Activated naive CD4-positive, alpha-beta T cell treated with anti-CD3 and anti-CD28 coated beads, Interleukin-2, amount 50 U/mL, for 24 hours (primary cell): ENCODE measurements at regions not wholly inside any gene's neighbourhood (a gene's known extent, or its start where the extent isn't known, plus 50 kb on each side); places are given as distances from the start of the nearest gene placed in this dataset.

Experiments used
- H3K27ac Mint-ChIP-seq: one replicate; pipeline ENCODE4 v1.8.0; 2021; ENCODE audit warnings: mild to moderate bottlenecking, mixed read lengths
- H3K27me3 Mint-ChIP-seq: one replicate; pipeline ENCODE4 v1.8.0; 2021; ENCODE audit warnings: mixed read lengths
- H3K36me3 Mint-ChIP-seq: one replicate; pipeline ENCODE4 v1.8.0; 2021; ENCODE audit warnings: mixed read lengths
- H3K4me1 Mint-ChIP-seq: one replicate; pipeline ENCODE4 v1.8.0; 2021; ENCODE audit warnings: mixed read lengths
- H3K4me3 Mint-ChIP-seq: one replicate; pipeline ENCODE4 v1.8.0; 2021; ENCODE audit warnings: mild to moderate bottlenecking, mixed read lengths
- H3K9me3 Mint-ChIP-seq: one replicate; pipeline ENCODE4 v1.8.0; 2021; ENCODE audit warnings: mixed read lengths

DNA sequence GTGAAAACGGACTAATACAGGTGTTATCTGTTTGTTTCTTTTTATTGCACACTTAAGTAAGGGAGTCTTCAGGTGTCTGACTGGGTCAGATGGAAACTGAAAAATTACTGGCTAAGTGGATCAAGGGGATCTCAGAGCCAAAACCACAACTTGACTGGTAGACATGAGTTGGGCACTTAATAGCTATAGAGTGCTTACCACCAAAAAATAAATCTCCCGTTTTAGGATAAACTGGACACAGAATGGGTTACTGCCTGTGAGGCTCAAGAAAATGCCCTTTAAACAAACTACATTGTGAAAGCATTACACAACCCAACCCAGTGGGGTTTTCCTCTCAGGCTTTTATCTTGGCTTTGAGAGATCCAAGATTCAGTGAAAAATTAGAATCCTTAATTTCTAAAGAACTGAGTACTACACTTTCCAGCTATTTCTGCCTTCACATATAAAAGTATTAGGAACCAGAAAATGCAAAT is 134.0 kb upstream of the LYPLAL1 start:
- H3K4me3 Mint-ChIP-seq = no peak overlapping the region
- peaks cover 2% of the 10 kb centered on the region for H3K27me3 Mint-ChIP-seq
- no peak overlapping the region for H3K27ac Mint-ChIP-seq
- H3K9me3 Mint-ChIP-seq = no peaks in the 10 kb centered on the region
- no peaks in the 10 kb centered on the region for H3K4me1 Mint-ChIP-seq
- H3K36me3 Mint-ChIP-seq = no peaks in the 10 kb centered on the region

DNA sequence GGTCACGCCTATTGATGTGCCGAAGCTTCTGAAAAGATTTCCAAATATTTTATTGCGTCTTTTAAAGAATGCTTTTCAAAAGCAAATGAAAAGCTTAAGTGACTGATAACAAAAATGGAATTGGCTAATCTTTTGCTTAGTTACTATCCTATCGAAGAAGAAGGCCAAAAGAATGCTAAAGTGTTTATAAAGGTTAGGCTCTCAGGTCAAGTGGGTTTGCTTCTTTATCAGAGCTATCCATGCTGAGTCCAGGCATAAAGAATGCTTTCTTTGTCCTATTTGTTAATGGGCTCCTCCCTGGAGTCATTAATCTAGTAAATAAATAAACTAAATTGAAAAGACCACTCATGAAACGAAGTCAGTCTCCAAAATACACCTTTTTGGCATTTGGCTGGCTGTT is 133.4 kb upstream of the LYPLAL1 start:
- no peaks in the 10 kb centered on the region for H3K4me1 Mint-ChIP-seq
- no peak overlapping the region for H3K4me3 Mint-ChIP-seq
- H3K27me3 Mint-ChIP-seq = peaks cover 2% of the 10 kb centered on the region
- H3K36me3 Mint-ChIP-seq = no peaks in the 10 kb centered on the region
- H3K9me3 Mint-ChIP-seq = no peaks in the 10 kb centered on the region
- H3K27ac Mint-ChIP-seq = no peak overlapping the region

DNA sequence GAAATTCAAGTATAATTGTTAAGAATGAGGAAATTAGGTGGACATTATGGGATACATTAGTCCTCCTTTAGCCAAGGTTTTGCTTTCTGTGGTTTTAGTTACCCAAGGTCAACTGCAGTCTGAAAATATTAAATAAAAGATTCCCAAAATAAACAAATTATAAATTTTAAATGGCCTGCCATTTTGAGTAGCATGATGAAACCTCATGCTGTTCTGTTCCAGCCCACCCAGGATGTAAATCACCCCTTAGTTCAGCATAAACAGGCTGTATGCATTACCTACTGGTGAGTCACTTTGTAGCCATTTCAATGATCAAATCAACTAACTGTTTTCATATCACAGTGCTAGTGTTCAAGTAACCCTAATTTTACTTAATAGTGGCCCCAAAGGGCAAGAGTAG is 132.5 kb upstream of the LYPLAL1 start:
- Mint-ChIP-seq H3K9me3 (no peaks in the 10 kb centered on the region), H3K36me3 (no peaks in the 10 kb centered on the region), H3K4me3 (no peak overlapping the region), H3K27me3 (peaks cover 2% of the 10 kb centered on the region), H3K27ac (no peak overlapping the region), H3K4me1 (no peaks in the 10 kb centered on the region)

DNA sequence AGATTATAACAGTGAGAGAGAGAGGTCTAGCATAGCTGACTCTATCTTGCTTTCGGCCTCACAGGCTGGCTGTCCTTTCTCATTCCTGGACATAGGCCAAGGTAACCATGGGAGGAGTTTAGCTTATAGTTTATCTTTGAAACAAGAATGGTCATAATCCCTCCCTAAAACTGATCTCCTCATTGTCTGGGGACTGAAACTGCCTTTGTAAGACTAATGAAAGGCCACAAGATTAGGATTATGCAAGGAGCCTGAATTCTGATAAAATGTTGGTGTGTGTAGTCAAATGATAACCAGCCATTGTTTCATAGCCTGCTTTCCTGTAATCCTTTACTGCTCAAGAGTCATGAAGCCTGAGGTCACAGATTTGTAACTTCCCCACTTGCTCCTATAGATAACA is 131.9 kb upstream of the LYPLAL1 start:
- H3K27ac Mint-ChIP-seq = no peak overlapping the region
- H3K4me3 Mint-ChIP-seq = no peak overlapping the region
- H3K9me3 Mint-ChIP-seq = no peaks in the 10 kb centered on the region
- H3K27me3 Mint-ChIP-seq = peaks cover 2% of the 10 kb centered on the region
- H3K36me3 Mint-ChIP-seq = no peaks in the 10 kb centered on the region
- no peaks in the 10 kb centered on the region for H3K4me1 Mint-ChIP-seq

DNA sequence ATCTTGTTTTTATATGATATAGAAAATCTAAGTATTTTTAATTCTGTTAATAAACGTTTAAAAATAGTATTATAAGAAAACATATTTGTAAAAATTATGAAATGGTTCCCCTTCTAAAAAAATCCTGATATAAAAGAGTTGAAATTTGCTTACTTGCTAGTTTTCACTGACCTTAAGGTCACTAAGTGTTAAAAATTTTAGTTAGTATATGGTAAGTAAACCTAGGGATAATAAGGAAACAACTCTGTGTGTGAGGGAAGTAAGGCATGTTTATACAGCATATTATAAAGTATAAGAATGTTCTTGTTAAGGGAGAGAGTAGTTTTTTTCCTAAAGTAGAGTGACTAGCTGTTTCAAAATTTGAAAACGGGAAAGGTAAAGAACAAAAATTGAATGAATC is 130.9 kb upstream of the LYPLAL1 start:
- H3K36me3 Mint-ChIP-seq = no peaks in the 10 kb centered on the region
- no peaks in the 10 kb centered on the region for H3K4me1 Mint-ChIP-seq
- H3K4me3 Mint-ChIP-seq = no peak overlapping the region
- peaks cover 2% of the 10 kb centered on the region for H3K27me3 Mint-ChIP-seq
- no peak overlapping the region for H3K27ac Mint-ChIP-seq
- no peaks in the 10 kb centered on the region for H3K9me3 Mint-ChIP-seq

DNA sequence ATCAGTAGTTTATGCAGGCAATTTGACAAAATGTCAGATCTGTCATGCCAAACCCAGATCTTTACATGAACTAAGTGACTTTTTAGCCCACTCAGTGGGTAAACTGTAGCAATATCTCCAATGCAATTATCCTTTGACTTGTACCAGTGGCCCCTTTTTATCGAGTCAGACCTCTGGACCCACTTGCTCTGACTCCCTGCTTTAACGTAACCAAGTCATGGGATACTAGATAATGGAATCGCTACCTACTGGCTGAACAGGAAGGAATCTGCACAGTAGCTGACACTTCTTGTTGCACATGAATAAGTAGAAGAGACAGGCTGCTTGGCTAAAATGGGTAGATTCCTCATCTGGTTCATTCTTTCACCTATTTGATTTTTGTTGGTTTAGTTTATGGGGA is 128.4 kb upstream of the LYPLAL1 start:
- H3K4me1 Mint-ChIP-seq = no peaks in the 10 kb centered on the region
- no peak overlapping the region for H3K4me3 Mint-ChIP-seq
- H3K27ac Mint-ChIP-seq = no peak overlapping the region
- H3K27me3 Mint-ChIP-seq = no peaks in the 10 kb centered on the region
- no peaks in the 10 kb centered on the region for H3K36me3 Mint-ChIP-seq
- H3K9me3 Mint-ChIP-seq = no peaks in the 10 kb centered on the region

DNA sequence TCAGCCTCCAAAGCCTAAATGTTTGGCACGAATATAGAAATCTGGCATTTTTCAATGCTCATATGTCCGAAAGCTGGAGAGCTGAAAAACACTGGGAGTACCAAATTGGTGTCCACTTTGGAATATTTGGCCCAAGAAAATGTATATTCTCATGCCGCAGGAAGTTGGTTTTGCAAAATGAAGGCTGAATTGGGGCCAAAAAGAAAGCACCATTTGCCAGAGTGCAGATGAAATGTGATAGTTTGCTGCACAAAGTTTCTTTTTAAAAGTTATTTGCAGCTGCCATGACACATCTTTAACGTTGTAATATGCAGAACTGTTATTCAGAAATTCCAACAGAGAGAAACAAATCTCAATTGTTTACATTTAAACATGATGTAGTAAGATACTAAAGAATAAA is 124.2 kb upstream of the LYPLAL1 start:
- H3K9me3 Mint-ChIP-seq = no peaks in the 10 kb centered on the region
- H3K36me3 Mint-ChIP-seq = no peaks in the 10 kb centered on the region
- no peak overlapping the region for H3K27ac Mint-ChIP-seq
- H3K27me3 Mint-ChIP-seq = no peaks in the 10 kb centered on the region
- H3K4me3 Mint-ChIP-seq = no peak overlapping the region
- H3K4me1 Mint-ChIP-seq = no peaks in the 10 kb centered on the region

DNA sequence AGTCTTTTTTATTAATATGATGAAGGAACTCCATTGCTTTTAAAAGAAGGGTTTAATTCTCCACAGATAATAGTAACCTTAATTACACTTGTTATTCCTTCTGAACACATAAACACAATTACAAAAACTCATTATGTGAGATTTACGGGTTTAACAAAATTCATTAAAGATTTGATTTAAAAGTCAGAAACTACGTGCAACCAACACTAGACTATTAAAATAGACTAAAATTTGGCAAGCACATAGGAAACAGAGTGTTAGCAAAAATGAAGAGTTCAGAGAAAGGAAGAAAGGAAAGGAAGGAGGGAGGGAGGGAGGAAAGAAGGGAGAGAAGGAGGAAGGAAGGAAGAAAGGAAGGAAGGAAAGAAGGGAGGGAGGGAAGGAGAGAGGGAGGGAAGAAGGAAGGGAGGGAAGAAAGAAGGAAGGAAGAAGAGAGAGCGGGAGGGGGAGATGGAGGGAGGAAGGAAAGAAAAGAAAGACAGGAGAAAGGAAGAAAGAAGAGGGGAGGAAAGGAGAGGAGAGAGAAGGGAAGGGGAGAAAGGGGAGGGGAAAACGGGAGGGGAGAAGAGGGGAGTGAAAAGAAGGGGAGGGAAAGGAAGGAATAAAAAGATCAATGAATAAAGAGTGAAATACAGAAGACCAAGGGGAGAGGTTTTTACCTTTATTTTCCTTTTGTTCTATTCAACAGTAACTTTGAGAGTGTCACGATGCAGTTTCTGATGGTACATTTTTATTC is 123.4 kb upstream of the LYPLAL1 start:
- H3K9me3 Mint-ChIP-seq = no peaks in the 10 kb centered on the region
- H3K4me3 Mint-ChIP-seq = no peak overlapping the region
- no peaks in the 10 kb centered on the region for H3K27me3 Mint-ChIP-seq
- no peaks in the 10 kb centered on the region for H3K4me1 Mint-ChIP-seq
- no peak overlapping the region for H3K27ac Mint-ChIP-seq
- no peaks in the 10 kb centered on the region for H3K36me3 Mint-ChIP-seq

DNA sequence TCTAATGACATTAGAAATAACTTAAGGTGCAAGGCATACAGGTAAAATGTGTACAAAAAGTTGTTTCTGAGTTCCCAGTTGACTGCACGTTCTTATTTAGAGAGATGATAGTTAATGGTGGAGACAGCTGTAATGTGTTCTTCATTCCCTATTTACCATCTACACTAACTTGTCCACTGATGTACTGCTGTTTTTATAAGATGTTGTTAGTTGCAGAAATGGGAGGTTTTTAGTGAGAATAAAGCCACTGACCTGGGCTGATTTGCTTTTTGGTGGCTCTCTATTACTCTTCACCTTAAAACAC is 122.9 kb upstream of the LYPLAL1 start:
- Mint-ChIP-seq H3K27ac (no peak overlapping the region), H3K9me3 (no peaks in the 10 kb centered on the region), H3K4me3 (no peak overlapping the region), H3K27me3 (peaks cover 2% of the 10 kb centered on the region), H3K36me3 (no peaks in the 10 kb centered on the region), H3K4me1 (no peaks in the 10 kb centered on the region)

DNA sequence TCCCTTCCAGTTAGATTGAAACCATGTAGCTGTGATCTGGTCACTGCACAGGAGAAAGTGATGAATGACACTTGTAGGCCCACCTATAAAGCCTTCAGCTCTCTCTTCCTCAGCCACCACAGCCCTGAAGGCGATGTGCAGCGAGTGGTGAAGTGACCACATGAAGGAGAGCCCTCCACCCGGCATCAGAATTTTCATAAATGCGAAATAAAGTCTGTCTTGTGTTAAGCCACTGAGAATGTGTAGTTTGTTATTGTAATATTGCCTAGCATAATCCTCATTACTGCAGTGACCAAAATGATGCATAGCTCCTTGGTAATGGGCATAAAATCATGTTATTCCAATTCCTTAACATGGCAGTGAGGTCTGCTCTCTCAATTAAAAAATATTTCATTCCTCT is 122.1 kb upstream of the LYPLAL1 start:
- Mint-ChIP-seq H3K4me3 (no peak overlapping the region), H3K27me3 (peaks cover 2% of the 10 kb centered on the region), H3K9me3 (no peaks in the 10 kb centered on the region), H3K27ac (no peak overlapping the region), H3K36me3 (no peaks in the 10 kb centered on the region), H3K4me1 (no peaks in the 10 kb centered on the region)

DNA sequence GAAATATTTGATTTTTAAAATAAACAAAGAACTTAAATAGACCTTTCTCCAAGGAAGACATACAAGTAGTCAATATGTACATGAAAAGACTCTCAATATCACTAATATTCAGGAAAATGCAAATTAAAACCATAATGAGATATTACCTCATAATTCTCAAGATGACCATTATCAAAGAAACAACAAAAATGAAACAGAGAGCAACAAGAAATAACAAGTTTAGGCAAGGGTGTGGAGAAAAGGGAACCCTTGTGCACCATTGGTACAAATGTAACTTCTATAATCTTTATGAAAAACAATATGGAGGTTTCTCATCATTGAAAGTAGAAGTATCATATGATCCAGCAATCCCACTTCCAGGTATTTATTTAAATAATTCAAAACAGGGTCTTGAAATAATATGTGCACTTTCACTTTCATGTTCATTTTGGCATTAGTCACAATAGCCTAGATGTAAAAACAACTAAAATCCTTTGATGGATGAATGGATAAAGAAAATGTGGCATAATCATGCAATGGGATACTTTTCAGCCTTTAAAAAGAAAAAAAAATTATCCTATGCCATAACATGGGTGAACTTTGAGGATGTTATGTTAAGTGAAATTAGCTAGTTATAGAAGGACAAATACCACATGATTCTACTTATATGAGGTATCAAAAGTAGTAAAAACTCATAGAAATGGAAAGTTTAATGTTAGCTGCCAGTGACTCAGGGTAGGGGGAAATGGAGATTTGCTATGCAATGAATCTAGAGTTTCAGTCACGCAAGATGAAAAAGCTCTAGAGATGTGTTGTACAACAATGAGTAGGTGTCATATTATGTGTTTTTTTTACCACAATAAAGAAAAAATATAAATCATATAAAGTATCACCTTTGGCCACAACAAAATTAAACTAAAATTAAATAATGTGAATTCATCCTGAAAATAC is 114.5 kb upstream of the LYPLAL1 start:
- Mint-ChIP-seq H3K27ac (peak overlapping the region; percentile 15), H3K4me3 (no peak overlapping the region), H3K36me3 (no peaks in the 10 kb centered on the region), H3K9me3 (no peaks in the 10 kb centered on the region), H3K27me3 (peaks cover 2% of the 10 kb centered on the region), H3K4me1 (no peaks in the 10 kb centered on the region)

DNA sequence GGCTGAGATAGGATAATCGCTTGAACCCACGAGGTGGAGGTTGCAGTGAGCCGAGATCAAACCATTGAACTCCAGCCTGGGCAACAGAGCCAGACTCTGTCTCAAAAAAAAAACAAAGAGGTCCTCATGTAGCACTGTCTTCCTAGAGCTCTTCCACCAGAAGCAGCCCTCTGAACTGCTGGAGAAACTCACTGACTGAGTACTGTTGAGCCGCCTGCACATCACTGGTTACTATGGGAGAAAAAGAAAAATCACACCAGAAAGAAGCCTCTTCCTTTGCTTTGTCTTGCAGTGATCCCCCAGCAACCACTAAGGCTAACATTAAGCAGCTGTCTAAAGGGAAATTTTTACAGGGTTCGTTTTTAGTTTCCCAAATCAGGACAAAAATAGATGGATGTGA is 112.9 kb upstream of the LYPLAL1 start:
- Mint-ChIP-seq H3K4me3 (no peak overlapping the region), H3K27me3 (no peaks in the 10 kb centered on the region), H3K4me1 (no peaks in the 10 kb centered on the region), H3K27ac (no peak overlapping the region), H3K9me3 (no peaks in the 10 kb centered on the region), H3K36me3 (no peaks in the 10 kb centered on the region)

DNA sequence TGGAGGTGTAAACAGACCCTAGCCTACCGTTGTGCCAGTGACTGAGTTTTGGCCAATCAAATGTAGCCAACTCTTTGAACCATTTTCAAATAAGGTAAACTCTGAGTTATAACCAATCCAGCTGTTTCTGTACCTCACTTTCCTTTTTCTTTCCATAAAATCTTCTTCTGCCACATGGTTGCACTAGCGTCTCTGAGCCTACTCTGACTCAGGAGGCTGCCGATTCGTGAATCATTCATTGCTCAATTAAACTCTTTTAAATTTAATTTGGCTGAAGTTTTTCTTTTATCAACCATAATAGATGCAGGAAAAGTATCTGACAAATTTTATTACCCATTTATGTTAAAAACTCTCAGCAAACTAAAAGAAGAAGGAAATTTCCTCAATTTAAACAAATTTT is 111.5 kb upstream of the LYPLAL1 start:
- no peak overlapping the region for H3K27ac Mint-ChIP-seq
- no peaks in the 10 kb centered on the region for H3K4me1 Mint-ChIP-seq
- H3K4me3 Mint-ChIP-seq = no peak overlapping the region
- H3K27me3 Mint-ChIP-seq = no peaks in the 10 kb centered on the region
- H3K36me3 Mint-ChIP-seq = no peaks in the 10 kb centered on the region
- H3K9me3 Mint-ChIP-seq = no peaks in the 10 kb centered on the region

DNA sequence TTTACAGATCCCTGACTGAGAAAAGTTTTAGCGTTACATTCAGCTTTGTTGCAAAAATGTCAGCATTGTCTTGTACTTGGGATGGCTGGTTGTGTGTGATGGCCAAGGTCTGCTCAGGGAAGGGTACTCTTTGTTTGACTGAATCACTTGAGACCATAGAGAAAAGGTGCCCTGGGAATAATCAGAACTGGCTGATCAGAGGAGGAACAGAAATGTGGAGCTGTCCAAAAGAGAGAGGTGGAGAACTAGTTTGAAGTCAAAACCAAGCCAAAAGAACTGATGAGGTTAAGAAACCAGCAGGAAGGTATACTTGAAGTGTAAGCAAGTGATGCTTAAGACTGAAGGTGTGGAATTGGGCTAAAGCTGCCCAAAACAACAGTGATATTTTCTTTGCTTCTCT is 107.6 kb upstream of the LYPLAL1 start:
- Mint-ChIP-seq H3K4me1 (no peaks in the 10 kb centered on the region), H3K4me3 (no peak overlapping the region), H3K27ac (no peak overlapping the region), H3K36me3 (no peaks in the 10 kb centered on the region), H3K9me3 (no peaks in the 10 kb centered on the region), H3K27me3 (no peaks in the 10 kb centered on the region)

DNA sequence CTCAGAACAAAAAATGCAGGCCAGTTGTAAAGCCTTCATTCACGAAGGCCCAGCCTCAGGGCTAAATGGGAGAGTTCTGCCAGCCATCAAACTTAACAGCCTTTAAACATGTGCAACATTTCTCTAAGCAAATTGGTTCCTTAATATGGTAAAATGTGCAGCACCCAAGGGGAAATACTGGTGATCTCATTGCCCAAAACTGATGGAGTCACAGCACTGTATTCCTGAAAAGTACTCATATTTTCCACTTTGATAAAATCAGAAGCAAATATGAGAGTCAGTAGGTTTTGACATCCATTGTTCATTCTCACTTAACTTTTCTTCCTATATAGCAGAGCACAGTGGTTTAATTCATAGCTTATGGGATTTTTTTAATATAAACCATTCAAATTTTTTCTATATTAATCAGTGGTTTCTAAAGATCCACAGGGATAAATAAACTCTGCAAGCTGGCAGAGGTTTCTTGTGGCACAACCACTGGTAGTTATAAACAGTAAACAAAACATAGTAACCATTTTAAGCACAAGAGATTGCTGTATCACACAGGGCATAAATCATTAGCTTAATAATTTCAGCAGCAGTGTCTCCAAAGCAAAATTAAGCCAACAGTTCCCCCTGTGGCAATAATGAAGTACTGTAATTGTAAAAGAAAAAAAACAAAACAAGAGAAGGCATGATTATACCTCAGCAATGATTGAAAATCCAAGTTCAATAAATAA is 106.9 kb upstream of the LYPLAL1 start:
- no peaks in the 10 kb centered on the region for H3K36me3 Mint-ChIP-seq
- H3K27me3 Mint-ChIP-seq = no peaks in the 10 kb centered on the region
- no peak overlapping the region for H3K27ac Mint-ChIP-seq
- no peaks in the 10 kb centered on the region for H3K9me3 Mint-ChIP-seq
- no peak overlapping the region for H3K4me3 Mint-ChIP-seq
- H3K4me1 Mint-ChIP-seq = no peaks in the 10 kb centered on the region

DNA sequence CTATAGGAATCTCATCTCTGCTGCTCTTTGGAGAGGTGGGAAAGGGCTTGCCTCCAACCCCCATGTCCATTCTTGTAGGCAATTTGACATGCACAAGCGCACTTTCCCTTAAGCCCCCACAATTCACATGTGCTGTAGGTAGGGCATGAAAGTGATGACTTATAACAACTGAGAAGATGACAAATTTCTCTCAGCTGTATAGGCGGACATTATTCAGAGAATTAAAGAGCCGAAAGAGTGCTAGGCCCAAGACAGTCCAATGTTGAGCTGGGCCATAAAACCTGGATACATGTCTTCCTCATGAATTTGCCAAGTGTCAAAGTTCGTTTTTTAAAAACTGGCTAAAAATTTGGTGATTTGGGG is 106.3 kb upstream of the LYPLAL1 start:
- H3K4me3 Mint-ChIP-seq = no peak overlapping the region
- H3K27me3 Mint-ChIP-seq = no peaks in the 10 kb centered on the region
- no peak overlapping the region for H3K27ac Mint-ChIP-seq
- peaks cover 1% of the 10 kb centered on the region for H3K9me3 Mint-ChIP-seq
- H3K4me1 Mint-ChIP-seq = no peaks in the 10 kb centered on the region
- no peaks in the 10 kb centered on the region for H3K36me3 Mint-ChIP-seq
